Brain pericyte (primary cell): ENCODE measurements at regions not wholly inside any gene's neighbourhood (a gene's known extent, or its start where the extent isn't known, plus 50 kb on each side); places are given as distances from the start of the nearest gene placed in this dataset.
"Not testable (repeated sequence)": the region's sequence is repeated elsewhere in the genome, so short reads cannot be mapped to it uniquely, and the experiment has no call there.

Source experiments
- DNase-seq: peaks from one replicate; pipeline ENCODE4 v3.0.0-alpha.2; 2012; ENCODE audit warnings: low read depth, low spot score

- DNase-seq, result no peak
Observed at GRCh38 chr7:155227788-155228458, 69.8 kb upstream of the INSIG1 start.

- DNase-seq, result no peak
Observed at GRCh38 chr7:155228459-155228845, 69.2 kb upstream of the INSIG1 start.

GRCh38 chr7:155228894-155229293 is 68.8 kb upstream of the INSIG1 start:
- no peak for DNase-seq

GRCh38 chr7:155229548-155230168 is 68.0 kb upstream of the INSIG1 start:
- no peak for DNase-seq

- peak; percentile 67 for DNase-seq
Observed at GRCh38 chr7:155230169-155230593, 67.5 kb upstream of the INSIG1 start.

- DNase-seq, result no peak
Observed at GRCh38 chr7:155231241-155231800, 66.4 kb upstream of the INSIG1 start.

GRCh38 chr7:155231941-155232340 is 65.7 kb upstream of the INSIG1 start:
- no peak for DNase-seq

- DNase-seq, result no peak
Observed at GRCh38 chr7:155232911-155233310, 64.8 kb upstream of the INSIG1 start.

- DNase-seq, result no peak
Observed at GRCh38 chr7:155233311-155234157, 64.1 kb upstream of the INSIG1 start.

GRCh38 chr7:155234158-155234492 is 63.6 kb upstream of the INSIG1 start:
- DNase-seq, result no peak

- no peak for DNase-seq
Observed at GRCh38 chr7:155234950-155235789, 62.5 kb upstream of the INSIG1 start.

- no peak for DNase-seq
Observed at GRCh38 chr7:155236386-155236785, 61.3 kb upstream of the INSIG1 start.

GRCh38 chr7:155237297-155237696 is 60.4 kb upstream of the INSIG1 start:
- no peak for DNase-seq

GRCh38 chr7:155237730-155238129 is 59.9 kb upstream of the INSIG1 start:
- no peak for DNase-seq

GRCh38 chr7:155239431-155240087 is 58.1 kb upstream of the INSIG1 start:
- DNase-seq, result not testable (repeated sequence)

GRCh38 chr7:155244675-155245074 is 53.0 kb upstream of the INSIG1 start:
- DNase-seq, result no peak

- no peak for DNase-seq
Observed at GRCh38 chr7:155247479-155248365, 50.0 kb upstream of the INSIG1 start.
